WTC11 (cell line): ENCODE measurements at regions not wholly inside any gene's neighbourhood (a gene's known extent, or its start where the extent isn't known, plus 50 kb on each side); places are given as distances from the start of the nearest gene placed in this dataset.
"Not testable (repeated sequence)": the region's sequence is repeated elsewhere in the genome, so short reads cannot be mapped to it uniquely, and the experiment has no call there.

ENCODE experiments used
- ATAC-seq: fragments of 200-7000 bp; cut with Tn5 transposase; 2 replicates; pipeline ENCODE4 v1.10.0; 2021; ENCODE audit warnings: mild to moderate bottlenecking, moderate library complexity
- CTCF ChIA-PET: fragments of 300-600 bp; sonication (Branson Sonifier 250); formaldehyde crosslinking; loops from one replicate; lab custom pipeline; 2021; ENCODE audit warnings: antibody characterized with exemption; lab: Charles Lee
- POLR2A ChIA-PET: fragments of 350-600 bp; sonication (Branson Sonifier 250); formaldehyde crosslinking; loops from one replicate; lab custom pipeline; 2021; ENCODE audit warnings: antibody characterized with exemption; lab: Charles Lee
- DNase-seq: peaks from one replicate; pipeline ENCODE4 v3.0.0; 2021; ENCODE audit warnings: low spot score
- H3K27ac Mint-ChIP-seq: 2 replicates; pipeline ENCODE4 v1.8.0; 2021; ENCODE audit warnings: mixed read lengths
- H3K27me3 Mint-ChIP-seq: 2 replicates; pipeline ENCODE4 v1.8.0; 2021; ENCODE audit warnings: low read depth, mild to moderate bottlenecking, moderate library complexity, mixed read lengths
- H3K36me3 Mint-ChIP-seq: 2 replicates; pipeline ENCODE4 v1.8.0; 2021; ENCODE audit warnings: mixed read lengths
- H3K4me1 Mint-ChIP-seq: 2 replicates; pipeline ENCODE4 v1.8.0; 2022; ENCODE audit warnings: mixed read lengths
- H3K4me3 Mint-ChIP-seq: 2 replicates; pipeline ENCODE4 v1.8.0; 2021; ENCODE audit warnings: mild to moderate bottlenecking, moderate library complexity, mixed read lengths
- H3K9me3 Mint-ChIP-seq: 2 replicates; pipeline ENCODE4 v1.8.0; 2021; ENCODE audit warnings: mixed read lengths
- AR ChIP-seq: fragments of 250-450 bp; sonication (Bioruptor Pico); IDR thresholded peaks from 2 replicates; pipeline ENCODE4 v1.9.0; 2021; ENCODE audit warnings: mild to moderate bottlenecking
- CDX4 ChIP-seq: fragments of 250-450 bp; sonication (Bioruptor Pico); IDR thresholded peaks from 2 replicates; pipeline ENCODE4 v1.9.0; 2021; ENCODE audit warnings: moderate library complexity, mild to moderate bottlenecking, inconsistent platforms, borderline replicate concordance
- CREB1 ChIP-seq: sonication (generic); formaldehyde crosslinking; IDR thresholded peaks from 2 replicates; pipeline ENCODE4 v1.8.0; 2023; ENCODE audit warnings: mild to moderate bottlenecking, missing genetic modification reagents
- E2F4 ChIP-seq: sonication (generic); formaldehyde crosslinking; IDR thresholded peaks from 2 replicates; pipeline ENCODE4 v1.8.1; 2022; ENCODE audit warnings: low read depth, mild to moderate bottlenecking, moderate library complexity, missing genetic modification reagents, borderline replicate concordance
- GABPB1 ChIP-seq: sonication (generic); formaldehyde crosslinking; IDR thresholded peaks from 2 replicates; pipeline ENCODE4 v1.8.1; 2023; ENCODE audit warnings: mild to moderate bottlenecking, missing genetic modification reagents
- KAT7 ChIP-seq: sonication (generic); formaldehyde crosslinking; IDR thresholded peaks from 2 replicates; pipeline ENCODE4 v1.8.1; 2023; ENCODE audit warnings: missing genetic modification reagents, mild to moderate bottlenecking, borderline replicate concordance
- MAX ChIP-seq: sonication (generic); formaldehyde crosslinking; IDR thresholded peaks from 2 replicates; pipeline ENCODE4 v1.8.0; 2022; ENCODE audit warnings: mild to moderate bottlenecking, missing genetic modification reagents
- MYBL2 ChIP-seq: sonication (generic); formaldehyde crosslinking; IDR thresholded peaks from 2 replicates; pipeline ENCODE4 v1.8.1; 2023; ENCODE audit warnings: mild to moderate bottlenecking, moderate library complexity, missing genetic modification reagents
- NFATC4 ChIP-seq: fragments of 250-450 bp; sonication (Bioruptor Pico); IDR thresholded peaks from 2 replicates; pipeline ENCODE4 v1.9.0; 2021; ENCODE audit warnings: mild to moderate bottlenecking
- NR3C1 ChIP-seq: sonication (generic); formaldehyde crosslinking; conservative IDR thresholded peaks from 2 replicates; pipeline ENCODE4 v1.8.1; 2023; ENCODE audit warnings: low read depth, mild to moderate bottlenecking, missing genetic modification reagents
- RELA ChIP-seq: sonication (generic); formaldehyde crosslinking; IDR thresholded peaks from 2 replicates; pipeline ENCODE4 v1.8.1; 2022; ENCODE audit warnings: missing genetic modification reagents, mild to moderate bottlenecking, borderline replicate concordance
- TEAD1 ChIP-seq: sonication (generic); formaldehyde crosslinking; IDR thresholded peaks from 2 replicates; pipeline ENCODE4 v1.8.0; 2022; ENCODE audit warnings: mild to moderate bottlenecking, missing genetic modification reagents
- TEAD4 ChIP-seq: sonication (generic); formaldehyde crosslinking; IDR thresholded peaks from 2 replicates; pipeline ENCODE4 v1.8.0; 2022; ENCODE audit warnings: mild to moderate bottlenecking, missing genetic modification reagents
- ZNF138 ChIP-seq: sonication (generic); formaldehyde crosslinking; conservative IDR thresholded peaks from 2 replicates; pipeline ENCODE4 v1.8.1; 2022; ENCODE audit warnings: mild to moderate bottlenecking, moderate library complexity, missing genetic modification reagents
- ZNF423 ChIP-seq: fragments of 250-450 bp; sonication (Bioruptor Pico); IDR thresholded peaks from 2 replicates; pipeline ENCODE4 v2.1.2; 2022; ENCODE audit warnings: mild to moderate bottlenecking, moderate library complexity
- ZNF425 ChIP-seq: fragments of 250-450 bp; sonication (Bioruptor Pico); conservative IDR thresholded peaks from 2 replicates; pipeline ENCODE4 v1.9.0; 2021; ENCODE audit warnings: mild to moderate bottlenecking
- ZNF671 ChIP-seq: fragments of 250-450 bp; sonication (Bioruptor Pico); IDR thresholded peaks from 2 replicates; pipeline ENCODE4 v1.8.0; 2021; ENCODE audit warnings: mild to moderate bottlenecking

GRCh38 chr19:20444202-20444885, 121.2 kb downstream of the ZNF737 start:
- ATAC-seq (no peak), DNase-seq (no peak)
- peaks cover 7% of the 10 kb centered on the region for H3K4me1 Mint-ChIP-seq
- no peaks in the 10 kb centered on the region for H3K36me3 Mint-ChIP-seq
- CTCF ChIA-PET = no interaction called here
- H3K4me3 Mint-ChIP-seq = no peak overlapping the region
- H3K9me3 Mint-ChIP-seq = no peaks in the 10 kb centered on the region
- no peak overlapping the region for H3K27ac Mint-ChIP-seq
- TF ChIP-seq ZNF425 (CRISPR knock-in tag) (no peak), TEAD1 (CRISPR knock-in tag) (no peak)
- POLR2A ChIA-PET = no interaction called here
- H3K27me3 Mint-ChIP-seq = no peaks in the 10 kb centered on the region

GRCh38 chr19:20432266-20432842, 133.2 kb downstream of the ZNF737 start:
- H3K4me1 Mint-ChIP-seq = peaks cover 20% of the 10 kb centered on the region
- H3K27ac Mint-ChIP-seq, CTCF ChIA-PET, POLR2A ChIA-PET, DNase-seq, H3K4me3 Mint-ChIP-seq, H3K9me3 Mint-ChIP-seq, H3K27me3 Mint-ChIP-seq, ATAC-seq, H3K36me3 Mint-ChIP-seq: not testable (repeated sequence)

- Mint-ChIP-seq H3K27ac (no peak overlapping the region), H3K9me3 (no peaks in the 10 kb centered on the region), H3K27me3 (no peaks in the 10 kb centered on the region), H3K4me1 (peaks cover 20% of the 10 kb centered on the region), H3K36me3 (no peaks in the 10 kb centered on the region), H3K4me3 (no peak overlapping the region)
- TF ChIP-seq GABPB1 (no peak), MAX (no peak), ZNF423 (CRISPR knock-in tag) (no peak), ZNF138 (CRISPR knock-in tag) (no peak), KAT7 (CRISPR knock-in tag) (no peak), TEAD4 (CRISPR knock-in tag) (no peak), NR3C1 (CRISPR knock-in tag) (no peak), RELA (no peak), MYBL2 (CRISPR knock-in tag) (no peak), CDX4 (CRISPR knock-in tag) (no peak), CREB1 (CRISPR knock-in tag) (no peak), AR (no peak), ZNF671 (CRISPR knock-in tag) (no peak), E2F4 (CRISPR knock-in tag) (no peak), NFATC4 (no peak)
- CTCF ChIA-PET = no interaction called here
- ATAC-seq (no peak; the same call in 1 of the 2 replicates), DNase-seq (no peak)
- POLR2A ChIA-PET = no interaction called here
These were observed 133.8 kb downstream of the ZNF737 start for GRCh38 chr19:20431826-20432225.
